PC-3 (cell line): ENCODE measurements at regions not wholly inside any gene's neighbourhood (a gene's known extent, or its start where the extent isn't known, plus 50 kb on each side); places are given as distances from the start of the nearest gene placed in this dataset.

Experiments
- ATAC-seq: fragments of 200-7000 bp; cut with Tn5 transposase; 2 replicates; pipeline ENCODE4 v1.9.1; 2020; ENCODE audit warnings: mild to moderate bottlenecking, moderate library complexity
- BruUV-seq: library from RNA; stranded (reverse); fragments of 400-500 nt; replicated peaks from 2 replicates; lab custom pipeline; 2021; lab: Mats Ljungman, UMichigan
- CTCF ChIA-PET: fragments of 300-600 bp; sonication (Branson Sonifier 250); formaldehyde crosslinking; loops from one replicate; lab custom pipeline; 2022; ENCODE audit warnings: antibody characterized with exemption; lab: Charles Lee
- POLR2A ChIA-PET: fragments of 300-600 bp; sonication (Branson Sonifier 250); formaldehyde crosslinking; loops from one replicate; lab custom pipeline; 2022; ENCODE audit warnings: antibody characterized with exemption; ENCODE audit not compliant: unreplicated experiment; lab: Charles Lee
- DNase-seq: peaks from one replicate; pipeline ENCODE4 v3.0.0-alpha.2; 2015
- H2AFZ ChIP-seq: fragments of 300-600 bp; sonication (generic); 2 replicates; pipeline ENCODE4 v1.6.0; 2016; ENCODE audit warnings: antibody characterized with exemption, low read length
- H3F3A ChIP-seq: fragments of 300-600 bp; sonication (generic); one replicate; pipeline ENCODE4 v1.6.0; 2017; ENCODE audit warnings: antibody characterized with exemption, low read length, control low read depth, mild to moderate bottlenecking; ENCODE audit not compliant: unreplicated experiment
- H3K27ac ChIP-seq: fragments of 300-600 bp; sonication (generic); 2 replicates; pipeline ENCODE4 v1.5.1; 2016; ENCODE audit warnings: mild to moderate bottlenecking, low read length
- H3K27me3 ChIP-seq: fragments of 300-600 bp; sonication (generic); 2 replicates; pipeline ENCODE4 v1.6.1; 2016; ENCODE audit warnings: low read length, mixed read lengths
- H3K36me3 ChIP-seq: fragments of 300-600 bp; sonication (generic); 2 replicates; pipeline ENCODE4 v1.6.1; 2016; ENCODE audit warnings: low read depth, mixed run types, low read length, mixed read lengths
- H3K4me1 ChIP-seq: fragments of 300-600 bp; sonication (generic); 2 replicates; pipeline ENCODE4 v1.5.1; 2016; ENCODE audit warnings: low read length; ENCODE audit not compliant: insufficient read depth
- H3K4me2 ChIP-seq: fragments of 300-600 bp; sonication (generic); 2 replicates; pipeline ENCODE4 v1.6.0; 2016; ENCODE audit warnings: low read length
- H3K4me3 ChIP-seq: fragments of 300-600 bp; sonication (generic); 2 replicates; pipeline ENCODE4 v1.5.1; 2016; ENCODE audit warnings: mild to moderate bottlenecking, low read length, mixed read lengths
- H3K79me2 ChIP-seq: fragments of 300-600 bp; sonication (generic); 2 replicates; pipeline ENCODE4 v1.6.1; 2017; ENCODE audit warnings: low read length, mixed read lengths
- H3K9ac ChIP-seq: fragments of 300-600 bp; sonication (generic); 2 replicates; pipeline ENCODE4 v1.6.0; 2016; ENCODE audit warnings: mild to moderate bottlenecking, low read length
- H3K9me2 ChIP-seq: fragments of 300-600 bp; sonication (generic); replicated peaks from 2 replicates; pipeline ENCODE4 v1.6.1; 2016; ENCODE audit warnings: mixed run types, low read length, mixed read lengths
- H3K9me3 ChIP-seq: fragments of 300-600 bp; sonication (generic); 2 replicates; pipeline ENCODE4 v1.6.1; 2016; ENCODE audit warnings: low read length, mixed read lengths
- H4K20me1 ChIP-seq: fragments of 300-600 bp; sonication (generic); 2 replicates; pipeline ENCODE4 v1.6.1; 2016; ENCODE audit warnings: low read length, mixed read lengths
- EZH2 ChIP-seq: fragments of 300-600 bp; sonication (generic); IDR thresholded peaks from one replicate; pipeline ENCODE4 v1.6.1; 2017; ENCODE audit warnings: antibody characterized with exemption, mild to moderate bottlenecking, low read length; ENCODE audit not compliant: unreplicated experiment
- EZH2phosphoT487 ChIP-seq: fragments of 300-600 bp; sonication (generic); IDR thresholded peaks from 2 replicates; pipeline ENCODE4 v1.6.1; 2018; ENCODE audit warnings: mild to moderate bottlenecking, antibody characterized with exemption, low read length, borderline replicate concordance
- intact Hi-C: fragments of 100-400 bp; cut with micrococcal nuclease; formaldehyde crosslinking; loops from 2 replicates; pipeline ENCODE4 v1.9.0; 2023
- TF ChIP-seq, protein P1 (sequence below): fragments of 300-600 bp; sonication (generic); conservative IDR thresholded peaks from 2 replicates; pipeline ENCODE4 v1.5.1; 2017; ENCODE audit warnings: antibody characterized with exemption, low read depth, mild to moderate bottlenecking, low read length

DNA sequence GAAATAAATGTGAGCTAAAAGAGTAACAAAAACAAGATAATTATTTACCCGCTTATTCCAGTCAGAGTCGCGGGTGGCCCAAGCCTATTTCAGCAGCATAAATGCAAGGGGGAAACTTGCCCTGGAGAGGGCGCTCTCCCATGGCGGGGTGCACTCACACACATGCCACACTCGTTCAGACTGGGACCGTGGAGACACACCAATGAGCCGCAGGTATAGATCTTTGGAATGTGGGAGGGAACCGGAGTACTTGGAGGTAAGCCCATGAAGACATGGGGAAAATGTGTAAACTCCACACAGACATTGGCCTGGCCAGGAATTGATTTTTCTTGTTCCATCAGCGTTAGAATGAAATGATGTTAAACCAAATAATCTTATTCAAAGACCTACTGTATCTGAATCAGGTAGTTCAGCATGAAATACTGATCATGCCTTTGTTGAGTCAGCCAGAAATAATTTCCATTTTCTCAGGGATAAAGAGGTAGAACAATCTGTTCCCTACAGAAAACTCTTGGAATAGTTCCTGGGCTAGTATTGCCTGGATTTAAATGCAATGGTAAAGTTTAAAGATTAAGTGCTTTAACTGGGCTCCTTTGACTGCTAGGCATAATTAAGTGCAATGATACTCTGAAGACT, 191.5 kb downstream of the MCHR2 start:
- H3K27ac ChIP-seq, result no peak overlapping the region
- TF ChIP-seq EZH2, result no peak
- TF ChIP-seq, protein P1, sequence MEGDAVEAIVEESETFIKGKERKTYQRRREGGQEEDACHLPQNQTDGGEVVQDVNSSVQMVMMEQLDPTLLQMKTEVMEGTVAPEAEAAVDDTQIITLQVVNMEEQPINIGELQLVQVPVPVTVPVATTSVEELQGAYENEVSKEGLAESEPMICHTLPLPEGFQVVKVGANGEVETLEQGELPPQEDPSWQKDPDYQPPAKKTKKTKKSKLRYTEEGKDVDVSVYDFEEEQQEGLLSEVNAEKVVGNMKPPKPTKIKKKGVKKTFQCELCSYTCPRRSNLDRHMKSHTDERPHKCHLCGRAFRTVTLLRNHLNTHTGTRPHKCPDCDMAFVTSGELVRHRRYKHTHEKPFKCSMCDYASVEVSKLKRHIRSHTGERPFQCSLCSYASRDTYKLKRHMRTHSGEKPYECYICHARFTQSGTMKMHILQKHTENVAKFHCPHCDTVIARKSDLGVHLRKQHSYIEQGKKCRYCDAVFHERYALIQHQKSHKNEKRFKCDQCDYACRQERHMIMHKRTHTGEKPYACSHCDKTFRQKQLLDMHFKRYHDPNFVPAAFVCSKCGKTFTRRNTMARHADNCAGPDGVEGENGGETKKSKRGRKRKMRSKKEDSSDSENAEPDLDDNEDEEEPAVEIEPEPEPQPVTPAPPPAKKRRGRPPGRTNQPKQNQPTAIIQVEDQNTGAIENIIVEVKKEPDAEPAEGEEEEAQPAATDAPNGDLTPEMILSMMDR, result no peak; the same call in 1 of the 2 replicates
- TF ChIP-seq EZH2phosphoT487, result no peak
- POLR2A ChIA-PET, result no interaction called here
- BruUV-seq, result no TSS peak
- no peaks in the 10 kb centered on the region for H4K20me1 ChIP-seq
- H3K79me2 ChIP-seq, result no peaks in the 10 kb centered on the region
- H3K36me3 ChIP-seq, result no peaks in the 10 kb centered on the region
- H3K9me3 ChIP-seq, result no peaks in the 10 kb centered on the region
- no peaks in the 10 kb centered on the region for H3K9me2 ChIP-seq
- H3K4me3 ChIP-seq, result no peak overlapping the region
- H3K9ac ChIP-seq, result no peak overlapping the region
- CTCF ChIA-PET, result no interaction called here
- ATAC-seq, result no peak
- intact Hi-C loops, result no loop called here
- H3K4me2 ChIP-seq, result no peak overlapping the region
- H3K4me1 ChIP-seq, result no peaks in the 10 kb centered on the region
- H3F3A ChIP-seq, result no peaks in the 10 kb centered on the region
- H2AFZ ChIP-seq, result no peak overlapping the region
- H3K27me3 ChIP-seq, result peaks cover 44% of the 10 kb centered on the region
- no peak for DNase-seq

DNA sequence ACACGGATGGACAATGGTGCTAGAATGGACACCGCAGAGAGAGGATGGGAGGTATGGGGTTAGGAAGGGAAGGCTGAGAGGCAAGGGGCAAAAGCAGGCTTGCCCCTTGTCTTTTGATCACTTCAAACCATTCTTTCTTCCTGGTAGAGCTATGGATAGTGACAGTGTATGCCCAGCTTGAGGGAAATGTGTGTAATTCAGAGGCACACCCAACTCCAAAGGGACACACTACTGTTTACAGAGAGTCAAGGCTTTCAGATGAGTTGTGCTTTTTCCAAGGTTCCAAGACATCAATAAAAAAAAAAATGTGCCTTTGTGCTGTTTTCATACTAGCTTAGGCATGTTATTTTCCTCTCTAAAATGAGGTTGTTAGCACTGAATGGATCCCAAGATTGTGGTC, 185.0 kb downstream of the MCHR2 start:
- DNase-seq, result no peak
- CTCF ChIA-PET, result interaction anchor here (0.6 kb wide), 1 partner anchor 889 kb away, joined by 6 read pairs; no protein-coding TSS in a partner anchor
- BruUV-seq, result no TSS peak

DNA sequence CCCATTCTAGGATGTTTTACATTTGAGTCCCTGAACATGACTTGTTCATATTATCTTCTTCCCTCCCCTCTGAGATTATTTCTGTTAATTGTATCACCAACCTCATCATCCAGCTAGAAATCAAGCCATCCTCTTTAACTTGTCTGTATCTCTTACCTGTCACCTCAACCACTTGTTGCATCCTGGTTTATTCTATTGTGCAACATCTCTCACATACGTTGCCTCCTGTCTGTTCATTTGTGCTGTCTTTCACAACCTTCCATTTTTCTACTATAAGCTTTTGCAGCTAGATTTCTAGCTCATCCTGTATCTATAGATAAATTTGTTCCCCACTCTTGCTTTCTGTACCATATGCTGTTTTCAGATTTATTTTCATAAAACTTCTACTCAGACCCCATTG, 183.7 kb downstream of the MCHR2 start:
- Histone ChIP-seq H3K9ac (no peak overlapping the region), H3K4me1 (no peaks in the 10 kb centered on the region), H3K27ac (no peak overlapping the region), H3K9me2 (no peaks in the 10 kb centered on the region), H3K27me3 (peaks cover 43% of the 10 kb centered on the region), H3K79me2 (no peaks in the 10 kb centered on the region), H3K4me3 (no peak overlapping the region), H3F3A (no peaks in the 10 kb centered on the region), H3K9me3 (no peaks in the 10 kb centered on the region), H3K36me3 (no peaks in the 10 kb centered on the region), H2AFZ (no peak overlapping the region), H3K4me2 (no peak overlapping the region), H4K20me1 (no peaks in the 10 kb centered on the region)
- intact Hi-C loops, result no loop called here
- DNase-seq (no peak), ATAC-seq (no peak)
- POLR2A ChIA-PET, result no interaction called here
- no peak for TF ChIP-seq EZH2
- no peak for TF ChIP-seq EZH2phosphoT487
- TF ChIP-seq, protein P1, result no peak
- no TSS peak for BruUV-seq
- CTCF ChIA-PET, result no interaction called here

More for the DNA sequence above, 185.0 kb downstream of the MCHR2 start:
- TF ChIP-seq, protein P1, result no peak
- TF ChIP-seq EZH2phosphoT487, result no peak
- no peak for TF ChIP-seq EZH2
- H3K4me1 ChIP-seq, result no peaks in the 10 kb centered on the region
- no peak overlapping the region for H3K9ac ChIP-seq
- no peaks in the 10 kb centered on the region for H3F3A ChIP-seq
- intact Hi-C loops, result no loop called here
- no peaks in the 10 kb centered on the region for H3K36me3 ChIP-seq
- H3K27ac ChIP-seq, result no peak overlapping the region
- no peak for ATAC-seq
- no peak overlapping the region for H3K4me2 ChIP-seq
- no peaks in the 10 kb centered on the region for H3K9me2 ChIP-seq
- no peak overlapping the region for H2AFZ ChIP-seq
- H4K20me1 ChIP-seq, result no peaks in the 10 kb centered on the region
- no peak overlapping the region for H3K4me3 ChIP-seq
- H3K79me2 ChIP-seq, result no peaks in the 10 kb centered on the region
- H3K27me3 ChIP-seq, result peaks cover 56% of the 10 kb centered on the region
- H3K9me3 ChIP-seq, result no peaks in the 10 kb centered on the region
- POLR2A ChIA-PET, result no interaction called here
